ENCODE measurements at regions not wholly inside any gene's neighbourhood (a gene's known extent, or its start where the extent isn't known, plus 50 kb on each side); places are given as distances from the start of the nearest gene placed in this dataset.

GRCh38 chr9:86605303-86605702 is 251.1 kb upstream of the TUT7 start:
- H3K36me3 Mint-ChIP-seq: no peaks in the 10 kb centered on the region
- DNase-seq (ENCODE audit: low spot score in 2 of 2) (no peak), ATAC-seq (no peak)
- no peak overlapping the region for H3K4me3 Mint-ChIP-seq
- no peaks in the 10 kb centered on the region for H3K4me1 Mint-ChIP-seq
- no peak overlapping the region for H3K27ac Mint-ChIP-seq
- no peaks in the 10 kb centered on the region for H3K9me3 Mint-ChIP-seq

- H3K4me3 Mint-ChIP-seq: no peak overlapping the region
- DNase-seq (ENCODE audit: low spot score in 2 of 2) (no peak), ATAC-seq (no peak)
- H3K4me1 Mint-ChIP-seq: no peaks in the 10 kb centered on the region
- H3K27ac Mint-ChIP-seq: no peak overlapping the region
- no peaks in the 10 kb centered on the region for H3K9me3 Mint-ChIP-seq
- no peaks in the 10 kb centered on the region for H3K36me3 Mint-ChIP-seq
These were observed 250.5 kb upstream of the TUT7 start for GRCh38 chr9:86604741-86605140.

- H3K27ac Mint-ChIP-seq: no peak overlapping the region
- H3K4me3 Mint-ChIP-seq: no peak overlapping the region
- DNase-seq (ENCODE audit: low spot score in 2 of 2): no peak
- H3K4me1 Mint-ChIP-seq: no peaks in the 10 kb centered on the region
- H3K9me3 Mint-ChIP-seq: no peaks in the 10 kb centered on the region
- no peaks in the 10 kb centered on the region for H3K36me3 Mint-ChIP-seq
- no peak for ATAC-seq
These were observed 248.5 kb upstream of the TUT7 start for GRCh38 chr9:86602715-86603114.

GRCh38 chr9:86601697-86602096 is 247.5 kb upstream of the TUT7 start:
- no peaks in the 10 kb centered on the region for H3K9me3 Mint-ChIP-seq
- ATAC-seq (no peak), DNase-seq (ENCODE audit: low spot score in 2 of 2) (no peak)
- no peak overlapping the region for H3K27ac Mint-ChIP-seq
- H3K4me3 Mint-ChIP-seq: no peak overlapping the region
- H3K4me1 Mint-ChIP-seq: no peaks in the 10 kb centered on the region
- H3K36me3 Mint-ChIP-seq: no peaks in the 10 kb centered on the region

GRCh38 chr9:86600977-86601376 is 246.8 kb upstream of the TUT7 start:
- Mint-ChIP-seq H3K9me3 (no peaks in the 10 kb centered on the region), H3K27ac (no peak overlapping the region), H3K4me1 (no peaks in the 10 kb centered on the region), H3K4me3 (no peak overlapping the region), H3K36me3 (no peaks in the 10 kb centered on the region)
- DNase-seq (ENCODE audit: low spot score in 2 of 2): no peak
- no peak for ATAC-seq

DNA sequence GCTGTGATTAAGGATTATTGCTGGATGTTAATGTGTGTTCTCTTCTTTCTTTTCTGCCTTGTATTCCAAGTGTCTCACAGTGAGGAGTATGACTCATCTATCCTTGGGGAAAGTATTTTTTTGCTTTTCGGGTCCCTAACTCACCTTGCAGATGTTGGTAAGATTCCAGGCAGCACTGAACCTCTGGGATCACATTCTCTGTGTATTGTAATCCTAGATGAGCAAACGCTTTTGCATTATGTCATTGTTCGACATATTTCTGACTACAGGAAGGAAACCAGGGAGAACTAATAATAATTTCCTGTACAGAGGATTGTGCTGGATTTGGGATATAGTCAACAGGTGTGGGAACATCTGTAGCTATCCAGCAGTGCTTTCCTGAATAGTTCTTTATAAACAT is 246.1 kb upstream of the TUT7 start:
- Mint-ChIP-seq H3K4me1 (no peaks in the 10 kb centered on the region), H3K9me3 (no peaks in the 10 kb centered on the region), H3K36me3 (no peaks in the 10 kb centered on the region), H3K4me3 (no peak overlapping the region), H3K27ac (no peak overlapping the region)
- no peak for DNase-seq (ENCODE audit: low spot score in 2 of 2)
- ATAC-seq: no peak

DNA sequence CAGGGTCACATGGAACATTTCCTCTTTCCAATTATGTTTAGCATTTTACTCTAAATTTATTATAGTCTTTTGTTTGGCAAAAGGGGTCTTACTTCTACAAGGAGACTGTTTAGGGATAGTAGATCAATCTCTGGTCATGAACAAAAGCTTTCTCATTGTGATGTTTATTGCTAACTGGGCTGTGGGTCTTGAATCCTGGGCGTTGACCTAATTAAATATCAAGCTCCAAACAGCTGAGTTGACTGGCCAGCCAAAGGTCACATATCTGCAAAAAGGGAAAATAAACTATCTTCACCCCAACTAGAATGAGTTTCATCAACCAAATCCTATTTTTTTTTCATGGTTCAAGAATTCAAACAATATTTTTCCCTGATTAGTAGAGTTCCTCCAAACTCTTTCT is 245.4 kb upstream of the TUT7 start:
- no peak for ATAC-seq
- H3K4me3 Mint-ChIP-seq: no peak overlapping the region
- no peak overlapping the region for H3K27ac Mint-ChIP-seq
- no peaks in the 10 kb centered on the region for H3K36me3 Mint-ChIP-seq
- H3K9me3 Mint-ChIP-seq: no peaks in the 10 kb centered on the region
- no peaks in the 10 kb centered on the region for H3K4me1 Mint-ChIP-seq
- DNase-seq (ENCODE audit: low spot score in 2 of 2): no peak

DNA sequence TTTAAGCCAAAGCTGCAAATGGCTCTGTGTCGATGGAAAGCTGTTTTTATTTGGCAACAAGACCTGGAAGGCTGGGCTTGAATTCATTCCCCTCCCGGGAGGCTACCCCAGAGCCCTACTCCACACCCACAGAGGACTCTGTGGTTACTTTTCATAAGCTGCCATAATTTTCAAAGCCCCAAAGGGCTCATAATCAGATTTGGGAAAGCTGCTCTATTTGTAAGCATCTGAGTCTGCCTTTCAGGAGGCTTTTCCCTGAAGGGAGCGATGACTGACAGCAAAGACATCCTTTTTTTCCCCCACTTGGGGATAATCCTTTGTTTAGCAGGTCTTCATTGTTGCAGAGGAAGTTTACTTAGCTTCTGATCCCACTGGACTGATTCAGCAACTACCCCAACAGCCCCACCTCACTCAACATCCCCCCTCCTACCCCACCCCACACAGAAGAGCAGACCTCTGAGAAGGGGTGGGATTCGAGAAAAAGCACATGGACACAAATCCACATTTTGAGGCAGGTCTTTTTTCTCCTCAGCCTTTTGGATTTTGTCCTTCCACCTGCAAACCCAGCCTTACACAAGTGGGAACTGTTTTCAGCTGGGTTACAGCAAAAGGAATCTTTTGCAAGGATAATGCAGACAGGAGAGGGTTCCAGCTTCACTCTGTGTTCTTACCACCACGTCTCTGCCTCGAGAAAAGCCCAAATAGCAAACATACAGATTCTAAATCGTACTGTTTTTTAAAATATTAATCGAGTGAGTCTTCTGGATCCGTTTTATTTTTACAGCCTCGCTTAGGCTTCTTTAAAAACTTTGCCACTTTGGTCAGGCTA is 244.4 kb upstream of the TUT7 start:
- H3K36me3 Mint-ChIP-seq: no peaks in the 10 kb centered on the region
- H3K4me3 Mint-ChIP-seq: no peak overlapping the region
- no peak overlapping the region for H3K27ac Mint-ChIP-seq
- H3K4me1 Mint-ChIP-seq: no peaks in the 10 kb centered on the region
- no peaks in the 10 kb centered on the region for H3K9me3 Mint-ChIP-seq
- DNase-seq (ENCODE audit: low spot score in 2 of 2): no peak
- ATAC-seq: no peak

DNA sequence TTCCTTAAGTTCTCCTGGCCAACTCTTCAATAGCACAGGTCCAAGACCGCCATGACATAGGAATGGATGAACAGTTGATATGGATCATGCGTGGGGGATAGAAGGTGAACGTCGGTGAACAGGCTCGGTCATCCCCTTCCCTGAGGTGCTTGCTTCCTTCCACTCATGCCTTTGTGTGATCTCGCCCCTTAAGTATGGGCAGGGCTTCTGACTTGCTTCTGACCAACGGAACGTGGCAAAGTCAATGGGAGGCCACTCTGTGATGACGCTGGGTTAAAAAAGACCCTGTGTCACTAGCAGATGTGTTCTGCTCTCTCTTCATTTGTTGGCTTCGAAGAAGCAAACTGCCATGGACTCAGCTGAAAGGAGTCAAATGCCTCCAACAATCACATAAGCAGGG is 240.5 kb upstream of the TUT7 start:
- H3K4me3 Mint-ChIP-seq: no peak overlapping the region
- no peak for DNase-seq (ENCODE audit: low spot score in 2 of 2)
- ATAC-seq: no peak
- H3K4me1 Mint-ChIP-seq: no peaks in the 10 kb centered on the region
- no peak overlapping the region for H3K27ac Mint-ChIP-seq
- no peaks in the 10 kb centered on the region for H3K9me3 Mint-ChIP-seq
- no peaks in the 10 kb centered on the region for H3K36me3 Mint-ChIP-seq

DNA sequence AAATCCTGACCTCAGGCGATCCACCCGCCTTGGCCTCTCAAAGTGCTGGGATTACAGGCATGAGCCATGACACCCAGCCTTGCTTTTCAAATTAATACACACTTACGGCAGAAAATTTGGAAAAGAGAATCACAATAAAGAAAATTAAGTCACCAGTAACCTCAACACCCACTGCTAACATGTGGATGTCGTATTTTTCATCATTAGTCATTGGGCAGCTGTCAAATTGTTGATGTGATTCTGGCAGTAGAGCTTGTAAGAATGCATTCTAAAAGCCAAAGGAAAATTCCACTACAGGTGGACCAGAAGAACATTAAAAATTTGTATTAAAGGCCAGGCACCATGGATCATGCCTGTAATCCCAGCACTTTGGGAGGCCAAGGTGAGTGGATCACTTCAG is 237.3 kb upstream of the TUT7 start:
- Mint-ChIP-seq H3K27ac (no peak overlapping the region), H3K4me1 (no peaks in the 10 kb centered on the region)

GRCh38 chr9:86589730-86590129 is 235.5 kb upstream of the TUT7 start:
- Mint-ChIP-seq H3K4me1 (no peaks in the 10 kb centered on the region), H3K9me3 (no peaks in the 10 kb centered on the region), H3K27ac (no peak overlapping the region), H3K36me3 (no peaks in the 10 kb centered on the region), H3K4me3 (no peak overlapping the region)
- DNase-seq (ENCODE audit: low spot score in 2 of 2) (no peak), ATAC-seq (no peak)

More for the DNA sequence above, 237.3 kb upstream of the TUT7 start:
- ATAC-seq: no peak
- Mint-ChIP-seq H3K4me3 (no peak overlapping the region), H3K36me3 (no peaks in the 10 kb centered on the region), H3K9me3 (no peaks in the 10 kb centered on the region)
- DNase-seq (ENCODE audit: low spot score in 2 of 2): no peak

DNA sequence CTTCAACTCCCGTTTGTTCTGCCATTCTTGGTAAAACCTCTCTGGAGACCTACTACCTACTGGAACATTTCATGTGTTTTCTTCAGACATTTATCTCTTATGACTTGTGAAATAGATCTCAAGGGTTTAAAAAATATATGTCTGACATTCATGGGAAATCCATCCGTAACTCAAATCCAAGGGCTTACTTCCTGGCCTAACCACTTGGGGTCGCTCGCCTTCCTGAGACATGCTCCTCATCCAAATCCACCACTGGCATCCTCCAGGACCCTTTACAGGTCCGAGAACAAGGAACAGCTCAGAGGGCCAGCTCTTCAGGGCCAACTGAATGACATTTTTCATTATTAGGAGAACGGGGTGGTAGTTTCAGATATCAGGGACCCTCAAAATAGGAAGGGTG is 235.1 kb upstream of the TUT7 start:
- no peak for DNase-seq (ENCODE audit: low spot score in 2 of 2)
- H3K4me1 Mint-ChIP-seq: no peaks in the 10 kb centered on the region
- H3K9me3 Mint-ChIP-seq: no peaks in the 10 kb centered on the region
- no peak overlapping the region for H3K4me3 Mint-ChIP-seq
- no peaks in the 10 kb centered on the region for H3K36me3 Mint-ChIP-seq
- no peak overlapping the region for H3K27ac Mint-ChIP-seq
- ATAC-seq: no peak

- Mint-ChIP-seq H3K27ac (no peak overlapping the region), H3K4me3 (peak overlapping the region; percentile 42), H3K4me1 (no peaks in the 10 kb centered on the region), H3K36me3 (no peaks in the 10 kb centered on the region), H3K9me3 (no peaks in the 10 kb centered on the region)
- ATAC-seq (no peak), DNase-seq (ENCODE audit: low spot score in 2 of 2) (no peak)
These were observed 231.9 kb upstream of the TUT7 start for GRCh38 chr9:86586144-86586494.

GRCh38 chr9:86585422-86586143 is 231.4 kb upstream of the TUT7 start:
- Mint-ChIP-seq H3K9me3 (no peaks in the 10 kb centered on the region), H3K36me3 (no peaks in the 10 kb centered on the region), H3K4me1 (no peaks in the 10 kb centered on the region), H3K4me3 (peak overlapping the region; percentile 42), H3K27ac (peak overlapping the region; percentile 9)
- ATAC-seq (no peak), DNase-seq (ENCODE audit: low spot score in 2 of 2) (no peak)

DNA sequence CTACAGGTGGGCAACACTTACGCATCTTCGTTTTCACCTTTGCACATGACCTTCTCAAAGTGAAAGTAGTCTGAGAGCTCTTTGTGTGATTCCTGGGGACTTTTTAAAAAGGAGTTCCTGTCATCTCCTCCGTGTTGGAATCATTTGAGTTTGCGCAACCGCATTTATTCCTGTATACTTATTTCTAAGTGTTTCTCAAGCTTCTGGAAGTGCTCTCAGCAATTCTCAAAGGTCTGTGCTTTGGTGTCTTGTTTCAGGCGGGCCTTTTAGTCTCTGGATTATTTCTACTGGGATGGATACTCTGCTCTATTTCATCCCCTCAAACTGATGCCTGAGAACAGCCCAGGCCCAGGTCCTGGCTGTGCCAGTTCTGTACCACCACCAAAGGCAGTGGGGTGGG is 226.5 kb upstream of the TUT7 start:
- no peak for DNase-seq (ENCODE audit: low spot score in 2 of 2)
- Mint-ChIP-seq H3K36me3 (no peaks in the 10 kb centered on the region), H3K9me3 (no peaks in the 10 kb centered on the region), H3K4me1 (no peaks in the 10 kb centered on the region), H3K27ac (no peak overlapping the region), H3K4me3 (no peak overlapping the region)
- no peak for ATAC-seq

GRCh38 chr9:86578722-86579121 is 224.5 kb upstream of the TUT7 start:
- no peaks in the 10 kb centered on the region for H3K36me3 Mint-ChIP-seq

More at GRCh38 chr9:86578722-86579121, 224.5 kb upstream of the TUT7 start:
- Mint-ChIP-seq H3K9me3 (no peaks in the 10 kb centered on the region), H3K4me1 (no peaks in the 10 kb centered on the region), H3K27ac (no peak overlapping the region), H3K4me3 (no peak overlapping the region)
- DNase-seq (ENCODE audit: low spot score in 2 of 2): no peak
- ATAC-seq: peak; percentile 31
